PC-9 (cell line): ENCODE measurements at regions not wholly inside any gene's neighbourhood (a gene's known extent, or its start where the extent isn't known, plus 50 kb on each side); places are given as distances from the start of the nearest gene placed in this dataset.

Experiments used
- EZH2 ChIP-seq: fragments of 200-600 bp; sonication (generic); IDR thresholded peaks from 2 replicates; pipeline ENCODE4 v1.8.0; 2017; ENCODE audit warnings: antibody characterized with exemption, low read depth
- TF ChIP-seq, protein P1 (sequence below): fragments of 200-600 bp; sonication (generic); conservative IDR thresholded peaks from 2 replicates; pipeline ENCODE4 v1.6.1; 2017; ENCODE audit warnings: mixed run types, antibody characterized with exemption, mild to moderate bottlenecking, moderate library complexity

DNA sequence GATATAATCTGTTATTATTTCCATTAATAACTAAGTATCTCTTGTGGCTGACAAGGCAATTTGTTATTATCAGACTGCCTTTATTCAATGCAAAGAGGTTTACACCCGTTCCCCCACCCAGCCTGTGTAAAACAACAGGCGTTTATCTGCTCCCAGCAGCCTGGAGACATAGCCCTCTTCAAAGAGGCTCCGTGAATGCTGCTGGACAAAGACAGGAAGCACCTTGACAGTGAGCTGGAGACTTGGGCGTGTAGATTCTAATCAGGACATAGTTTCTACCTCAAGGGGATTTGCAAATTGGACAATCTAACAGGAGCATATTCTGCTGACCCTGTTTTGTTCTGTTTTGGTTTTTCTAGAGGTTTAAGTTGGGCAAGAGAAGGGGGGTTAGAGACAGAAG is 733.0 kb upstream of the KIRREL3 start:
- TF ChIP-seq, protein P1, sequence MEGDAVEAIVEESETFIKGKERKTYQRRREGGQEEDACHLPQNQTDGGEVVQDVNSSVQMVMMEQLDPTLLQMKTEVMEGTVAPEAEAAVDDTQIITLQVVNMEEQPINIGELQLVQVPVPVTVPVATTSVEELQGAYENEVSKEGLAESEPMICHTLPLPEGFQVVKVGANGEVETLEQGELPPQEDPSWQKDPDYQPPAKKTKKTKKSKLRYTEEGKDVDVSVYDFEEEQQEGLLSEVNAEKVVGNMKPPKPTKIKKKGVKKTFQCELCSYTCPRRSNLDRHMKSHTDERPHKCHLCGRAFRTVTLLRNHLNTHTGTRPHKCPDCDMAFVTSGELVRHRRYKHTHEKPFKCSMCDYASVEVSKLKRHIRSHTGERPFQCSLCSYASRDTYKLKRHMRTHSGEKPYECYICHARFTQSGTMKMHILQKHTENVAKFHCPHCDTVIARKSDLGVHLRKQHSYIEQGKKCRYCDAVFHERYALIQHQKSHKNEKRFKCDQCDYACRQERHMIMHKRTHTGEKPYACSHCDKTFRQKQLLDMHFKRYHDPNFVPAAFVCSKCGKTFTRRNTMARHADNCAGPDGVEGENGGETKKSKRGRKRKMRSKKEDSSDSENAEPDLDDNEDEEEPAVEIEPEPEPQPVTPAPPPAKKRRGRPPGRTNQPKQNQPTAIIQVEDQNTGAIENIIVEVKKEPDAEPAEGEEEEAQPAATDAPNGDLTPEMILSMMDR: no peak
- no peak for TF ChIP-seq EZH2
